ENCODE measurements at regions not wholly inside any gene's neighbourhood (a gene's known extent, or its start where the extent isn't known, plus 50 kb on each side); places are given as distances from the start of the nearest gene placed in this dataset.

- TF ChIP-seq CTCF (conservative IDR thresholded peaks at IDR 0.05): no peak
- TF ChIP-seq ZFX (IDR thresholded peaks at IDR 0.05): no peak
Observed at GRCh38 chr3:124425972-124426371, 304.3 kb upstream of the UMPS start.
